ENCODE measurements at regions not wholly inside any gene's neighbourhood (a gene's known extent, or its start where the extent isn't known, plus 50 kb on each side); places are given as distances from the start of the nearest gene placed in this dataset.

DNA sequence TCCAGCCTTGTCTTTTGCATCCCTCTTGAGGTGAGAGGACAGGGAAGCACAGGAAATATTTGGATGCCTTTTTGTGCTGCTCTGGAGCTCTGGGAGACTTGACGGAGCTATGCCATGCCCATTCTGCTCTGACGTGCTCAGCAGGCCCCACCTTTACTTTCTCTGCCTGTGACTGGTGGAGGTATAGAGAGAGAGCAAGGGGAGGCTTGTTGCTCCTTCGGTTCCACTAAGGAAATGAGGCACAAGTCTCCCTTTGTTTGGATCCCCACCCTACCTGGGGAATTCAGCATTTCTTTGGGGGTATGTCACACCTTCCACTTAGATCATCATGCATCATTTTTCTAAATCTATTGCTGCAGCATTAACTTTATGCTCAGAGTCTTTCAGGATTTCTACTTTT, 121.8 kb upstream of the CNTLN start:
- no peak for TF ChIP-seq POLR2A (IDR thresholded peaks at IDR 0.05)
- TF ChIP-seq, protein P1, sequence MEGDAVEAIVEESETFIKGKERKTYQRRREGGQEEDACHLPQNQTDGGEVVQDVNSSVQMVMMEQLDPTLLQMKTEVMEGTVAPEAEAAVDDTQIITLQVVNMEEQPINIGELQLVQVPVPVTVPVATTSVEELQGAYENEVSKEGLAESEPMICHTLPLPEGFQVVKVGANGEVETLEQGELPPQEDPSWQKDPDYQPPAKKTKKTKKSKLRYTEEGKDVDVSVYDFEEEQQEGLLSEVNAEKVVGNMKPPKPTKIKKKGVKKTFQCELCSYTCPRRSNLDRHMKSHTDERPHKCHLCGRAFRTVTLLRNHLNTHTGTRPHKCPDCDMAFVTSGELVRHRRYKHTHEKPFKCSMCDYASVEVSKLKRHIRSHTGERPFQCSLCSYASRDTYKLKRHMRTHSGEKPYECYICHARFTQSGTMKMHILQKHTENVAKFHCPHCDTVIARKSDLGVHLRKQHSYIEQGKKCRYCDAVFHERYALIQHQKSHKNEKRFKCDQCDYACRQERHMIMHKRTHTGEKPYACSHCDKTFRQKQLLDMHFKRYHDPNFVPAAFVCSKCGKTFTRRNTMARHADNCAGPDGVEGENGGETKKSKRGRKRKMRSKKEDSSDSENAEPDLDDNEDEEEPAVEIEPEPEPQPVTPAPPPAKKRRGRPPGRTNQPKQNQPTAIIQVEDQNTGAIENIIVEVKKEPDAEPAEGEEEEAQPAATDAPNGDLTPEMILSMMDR (IDR thresholded peaks at IDR 0.05): no peak
